AG04449 (cell line): ENCODE measurements at regions not wholly inside any gene's neighbourhood (a gene's known extent, or its start where the extent isn't known, plus 50 kb on each side); places are given as distances from the start of the nearest gene placed in this dataset.
A peak's percentile ranks its signal among the peaks of the same experiment; 100 is the strongest.

Source experiments
- CTCF ChIA-PET: fragments of 350-600 bp; formaldehyde crosslinking; extraction: SDS; loops from one replicate; lab custom pipeline; 2021; ENCODE audit warnings: antibody characterized with exemption; lab: Yijun Ruan, JAX
- POLR2A ChIA-PET: fragments of 400-600, 350-600 bp; formaldehyde crosslinking; extraction: SDS; loops from one replicate; lab custom pipeline; 2020; ENCODE audit warnings: antibody characterized with exemption, inconsistent platforms; lab: Yijun Ruan, JAX
- DNase-seq: peaks from one replicate; pipeline ENCODE4 v3.0.0-alpha.2; 2010; ENCODE audit warnings: low read depth, low spot score
- H3K4me3 ChIP-seq: 2 replicates; pipeline ENCODE4 v1.5.1; 2011; ENCODE audit warnings: low read depth, mild to moderate bottlenecking, control low read depth, low read length
- CTCF ChIP-seq: IDR thresholded peaks from one replicate; pipeline ENCODE4 v1.5.1; 2011; ENCODE audit warnings: mild to moderate bottlenecking, moderate library complexity, low read length, control low read depth, inconsistent platforms; ENCODE audit not compliant: insufficient read depth; ENCODE audit errors: missing control alignments

- POLR2A ChIA-PET = interaction anchor here (0.6 kb wide), 1 partner anchor 41 kb away, joined by 3 read pairs; no protein-coding TSS in a partner anchor
- no peak for DNase-seq
- CTCF ChIA-PET = interaction anchor here (1.0 kb wide), 1 partner anchor 10 kb away, joined by 3 read pairs; no protein-coding TSS in a partner anchor
Measured at GRCh38 chr18:56083097-56083521, 495.1 kb upstream of the TCF4 start.

GRCh38 chr18:56076723-56077122 is 488.7 kb upstream of the TCF4 start:
- TF ChIP-seq CTCF = no peak
- H3K4me3 ChIP-seq = no peak overlapping the region
- DNase-seq = no peak
- ChIA-PET POLR2A (no interaction called here), CTCF (interaction anchor here (1.2 kb wide), 2 partner anchors 10 to 208 kb away, joined by 3 to 4 read pairs; no protein-coding TSS in a partner anchor)

More at GRCh38 chr18:56083097-56083521, 495.1 kb upstream of the TCF4 start:
- no peak for TF ChIP-seq CTCF
- H3K4me3 ChIP-seq = no peak overlapping the region

GRCh38 chr18:56068701-56069100 is 480.7 kb upstream of the TCF4 start:
- H3K4me3 ChIP-seq = no peak overlapping the region
- POLR2A ChIA-PET = interaction anchor here (0.6 kb wide), 1 partner anchor 110 kb away, joined by 3 read pairs; no protein-coding TSS in a partner anchor
- no peak for TF ChIP-seq CTCF
- no peak for DNase-seq
- CTCF ChIA-PET = interaction anchor here (1.1 kb wide), 1 partner anchor 11 kb away, joined by 3 read pairs; no protein-coding TSS in a partner anchor

GRCh38 chr18:56067969-56068671 is 480.1 kb upstream of the TCF4 start:
- POLR2A ChIA-PET = interaction anchor here (0.6 kb wide), 1 partner anchor 110 kb away, joined by 3 read pairs; no protein-coding TSS in a partner anchor
- peak; percentile 77 for DNase-seq
- peak overlapping the region; percentile 16 for H3K4me3 ChIP-seq
- CTCF ChIA-PET = interaction anchor here (1.0 to 1.1 kb wide), 2 partner anchors 12 to 235 kb away, joined by 3 read pairs; no protein-coding TSS in a partner anchor
- no peak for TF ChIP-seq CTCF

GRCh38 chr18:56067214-56067894 is 479.4 kb upstream of the TCF4 start:
- peak; percentile 33 for DNase-seq
- ChIA-PET CTCF (interaction anchor here (1.0 to 1.1 kb wide), 2 partner anchors 9 to 236 kb away, joined by 3 to 4 read pairs; no protein-coding TSS in a partner anchor), POLR2A (no interaction called here)
- TF ChIP-seq CTCF = no peak
- no peak overlapping the region for H3K4me3 ChIP-seq
